GM12864 (cell line): ENCODE measurements at regions not wholly inside any gene's neighbourhood (a gene's known extent, or its start where the extent isn't known, plus 50 kb on each side); places are given as distances from the start of the nearest gene placed in this dataset.
"Not testable (repeated sequence)": the region's sequence is repeated elsewhere in the genome, so short reads cannot be mapped to it uniquely, and the experiment has no call there.

Source experiments
- DNase-seq: peaks from one replicate; pipeline ENCODE4 v3.0.0-alpha.2; 2011; ENCODE audit warnings: low read depth
- H3K4me3 ChIP-seq: 2 replicates; pipeline ENCODE4 v1.5.1; 2011; ENCODE audit warnings: mild to moderate bottlenecking, low read depth, low read length, control low read depth
- CTCF ChIP-seq: IDR thresholded peaks from 2 replicates; pipeline ENCODE4 v1.5.1; 2011; ENCODE audit warnings: low read depth, mild to moderate bottlenecking, moderate library complexity, low read length, control low read depth, inconsistent platforms; ENCODE audit errors: missing control alignments

GRCh38 chr3:3446251-3446650, 266.8 kb upstream of the CRBN start:
- H3K4me3 ChIP-seq = no peak overlapping the region
- DNase-seq = no peak
- no peak for TF ChIP-seq CTCF

GRCh38 chr3:3443482-3443881, 264.0 kb upstream of the CRBN start:
- no peak overlapping the region for H3K4me3 ChIP-seq
- no peak for DNase-seq
- TF ChIP-seq CTCF = no peak

- H3K4me3 ChIP-seq = no peak overlapping the region
- TF ChIP-seq CTCF = no peak
- DNase-seq = no peak
Observed at GRCh38 chr3:3433711-3434110, 254.2 kb upstream of the CRBN start.

GRCh38 chr3:3429841-3430240, 250.3 kb upstream of the CRBN start:
- H3K4me3 ChIP-seq = no peak overlapping the region
- no peak for TF ChIP-seq CTCF
- no peak for DNase-seq

- not testable (repeated sequence) for DNase-seq, H3K4me3 ChIP-seq
Observed at GRCh38 chr3:3407707-3408106, 228.2 kb upstream of the CRBN start.

GRCh38 chr3:3405131-3405530, 225.6 kb upstream of the CRBN start:
- TF ChIP-seq CTCF = no peak
- DNase-seq = no peak
- H3K4me3 ChIP-seq = no peak overlapping the region

- TF ChIP-seq CTCF = no peak
- no peak for DNase-seq
- H3K4me3 ChIP-seq = no peak overlapping the region
Observed at GRCh38 chr3:3403700-3404099, 224.2 kb upstream of the CRBN start.

GRCh38 chr3:3392946-3393345, 213.5 kb upstream of the CRBN start:
- DNase-seq = no peak
- no peak for TF ChIP-seq CTCF
- H3K4me3 ChIP-seq = no peak overlapping the region
